ENCODE measurements at regions not wholly inside any gene's neighbourhood (a gene's known extent, or its start where the extent isn't known, plus 50 kb on each side); places are given as distances from the start of the nearest gene placed in this dataset.

DNA sequence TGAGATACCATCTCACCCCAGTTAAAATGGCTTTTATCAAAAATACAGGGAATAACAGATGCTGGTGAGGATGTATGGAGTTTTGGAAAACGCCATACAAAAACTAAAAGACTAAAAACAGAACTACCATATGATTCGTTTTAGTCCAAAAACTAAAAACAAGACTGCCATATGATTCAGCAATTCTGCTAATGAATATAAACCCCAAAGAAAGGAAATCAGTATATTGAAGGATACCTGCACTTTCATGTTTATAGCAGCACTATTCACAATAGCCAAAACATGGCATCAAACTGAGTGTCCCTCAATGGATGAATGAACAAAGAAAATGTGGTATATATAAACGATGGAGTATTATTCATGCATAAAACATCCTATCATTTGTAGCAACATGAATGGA lies 224.4 kb upstream of the MC4R start:
- Mint-ChIP-seq H3K9me3 (no peaks in the 10 kb centered on the region), H3K27ac (no peak overlapping the region), H3K4me3 (no peak overlapping the region), H3K4me1 (no peaks in the 10 kb centered on the region), H3K36me3 (ENCODE audit: low read depth) (no peaks in the 10 kb centered on the region), H3K27me3 (ENCODE audit: insufficient read depth) (no peaks in the 10 kb centered on the region)
- Histone ChIP-seq H3K36me3 (ENCODE audit: control insufficient read depth, insufficient read depth, low read length) (no peaks in the 10 kb centered on the region), H3K27me3 (ENCODE audit: control insufficient read depth, insufficient read depth, low read length, poor library complexity, severe bottlenecking) (no peaks in the 10 kb centered on the region), H3K4me1 (ENCODE audit: control insufficient read depth, insufficient read depth, low read length) (no peaks in the 10 kb centered on the region), H3K27ac (ENCODE audit: low read depth, low read length) (no peak overlapping the region), H3K9ac (ENCODE audit: extremely low read depth, low read length, poor library complexity, severe bottlenecking) (no peak overlapping the region), H3K9me3 (ENCODE audit: control insufficient read depth, low read length) (no peaks in the 10 kb centered on the region), H3K4me3 (ENCODE audit: low read length) (no peak overlapping the region)
- 100% methylated on average over 1 of the region's 3 CpGs; no CpG with 5 or more reads in 1 of the 2 experiments for WGBS, 2 experiments (ENCODE audit: insufficient coverage in 1 of 2, insufficient read length in 1 of 2)
- no peak for DNase-seq
- TF ChIP-seq, protein P1, sequence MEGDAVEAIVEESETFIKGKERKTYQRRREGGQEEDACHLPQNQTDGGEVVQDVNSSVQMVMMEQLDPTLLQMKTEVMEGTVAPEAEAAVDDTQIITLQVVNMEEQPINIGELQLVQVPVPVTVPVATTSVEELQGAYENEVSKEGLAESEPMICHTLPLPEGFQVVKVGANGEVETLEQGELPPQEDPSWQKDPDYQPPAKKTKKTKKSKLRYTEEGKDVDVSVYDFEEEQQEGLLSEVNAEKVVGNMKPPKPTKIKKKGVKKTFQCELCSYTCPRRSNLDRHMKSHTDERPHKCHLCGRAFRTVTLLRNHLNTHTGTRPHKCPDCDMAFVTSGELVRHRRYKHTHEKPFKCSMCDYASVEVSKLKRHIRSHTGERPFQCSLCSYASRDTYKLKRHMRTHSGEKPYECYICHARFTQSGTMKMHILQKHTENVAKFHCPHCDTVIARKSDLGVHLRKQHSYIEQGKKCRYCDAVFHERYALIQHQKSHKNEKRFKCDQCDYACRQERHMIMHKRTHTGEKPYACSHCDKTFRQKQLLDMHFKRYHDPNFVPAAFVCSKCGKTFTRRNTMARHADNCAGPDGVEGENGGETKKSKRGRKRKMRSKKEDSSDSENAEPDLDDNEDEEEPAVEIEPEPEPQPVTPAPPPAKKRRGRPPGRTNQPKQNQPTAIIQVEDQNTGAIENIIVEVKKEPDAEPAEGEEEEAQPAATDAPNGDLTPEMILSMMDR (conservative IDR thresholded peaks at IDR 0.05): no peak

DNA sequence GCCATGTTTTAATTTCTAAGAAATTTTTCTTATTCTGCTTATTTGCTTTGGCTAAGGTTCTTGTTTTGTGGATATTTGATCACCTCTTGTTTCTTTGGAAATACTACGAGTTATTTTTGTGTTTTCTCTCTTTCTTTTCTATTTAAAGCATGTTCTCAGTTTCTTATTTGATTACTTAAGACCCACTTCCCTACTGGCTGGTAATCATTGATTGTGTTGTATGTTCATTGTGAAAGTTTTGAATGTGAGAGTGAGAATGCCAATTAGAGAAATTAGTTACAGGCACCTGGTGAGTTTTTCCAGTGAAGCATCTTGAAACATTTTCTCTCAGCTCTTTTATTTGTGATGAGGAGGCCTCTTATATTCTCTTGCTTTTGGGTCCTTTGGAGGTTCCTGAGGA lies 226.7 kb upstream of the MC4R start:
- Histone ChIP-seq H3K9me3 (ENCODE audit: control insufficient read depth, low read length) (no peaks in the 10 kb centered on the region), H3K9ac (ENCODE audit: extremely low read depth, low read length, poor library complexity, severe bottlenecking) (no peak overlapping the region), H3K36me3 (ENCODE audit: control insufficient read depth, insufficient read depth, low read length) (no peaks in the 10 kb centered on the region), H3K4me1 (ENCODE audit: control insufficient read depth, insufficient read depth, low read length) (no peaks in the 10 kb centered on the region), H3K27ac (ENCODE audit: low read depth, low read length) (no peak overlapping the region), H3K4me3 (ENCODE audit: low read length) (no peak overlapping the region), H3K27me3 (ENCODE audit: control insufficient read depth, insufficient read depth, low read length, poor library complexity, severe bottlenecking) (no peaks in the 10 kb centered on the region)
- Mint-ChIP-seq H3K27me3 (ENCODE audit: insufficient read depth) (no peaks in the 10 kb centered on the region), H3K4me1 (no peaks in the 10 kb centered on the region), H3K4me3 (no peak overlapping the region), H3K9me3 (no peaks in the 10 kb centered on the region), H3K36me3 (ENCODE audit: low read depth) (no peaks in the 10 kb centered on the region), H3K27ac (no peak overlapping the region)
- no peak for DNase-seq
- WGBS, 2 experiments (ENCODE audit: insufficient coverage in 1 of 2, insufficient read length in 1 of 2): no CpG with 5 or more reads among the region's 1 CpG
- TF ChIP-seq, protein P1 (conservative IDR thresholded peaks at IDR 0.05): no peak

DNA sequence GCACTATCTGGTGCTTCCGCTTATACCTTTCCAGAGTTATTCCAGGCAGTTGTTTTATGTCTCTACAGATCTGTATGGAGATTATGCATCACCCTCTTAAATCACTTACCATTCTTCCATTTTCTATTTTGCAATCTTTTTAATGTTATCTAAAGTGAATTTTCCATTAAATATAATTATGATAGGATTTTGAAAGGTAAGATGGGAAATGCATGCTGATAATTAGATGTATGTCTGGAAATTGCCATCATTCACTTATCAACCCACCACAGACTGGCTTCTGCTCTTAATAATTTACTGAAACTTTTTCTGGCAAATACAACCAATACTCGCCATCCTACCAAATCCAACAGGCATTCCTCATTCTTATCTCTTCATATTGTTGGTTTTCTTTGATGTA lies 227.4 kb upstream of the MC4R start:
- H3K4me1 Mint-ChIP-seq: no peaks in the 10 kb centered on the region
- TF ChIP-seq, protein P1 (conservative IDR thresholded peaks at IDR 0.05): no peak

More for the DNA sequence above, 227.4 kb upstream of the MC4R start:
- Mint-ChIP-seq H3K27me3 (ENCODE audit: insufficient read depth) (no peaks in the 10 kb centered on the region), H3K36me3 (ENCODE audit: low read depth) (no peaks in the 10 kb centered on the region), H3K4me3 (no peak overlapping the region), H3K27ac (no peak overlapping the region), H3K9me3 (no peaks in the 10 kb centered on the region)
- Histone ChIP-seq H3K27me3 (ENCODE audit: control insufficient read depth, insufficient read depth, low read length, poor library complexity, severe bottlenecking) (no peaks in the 10 kb centered on the region), H3K27ac (ENCODE audit: low read depth, low read length) (no peak overlapping the region), H3K4me1 (ENCODE audit: control insufficient read depth, insufficient read depth, low read length) (no peaks in the 10 kb centered on the region), H3K9ac (ENCODE audit: extremely low read depth, low read length, poor library complexity, severe bottlenecking) (no peak overlapping the region), H3K4me3 (ENCODE audit: low read length) (no peak overlapping the region), H3K36me3 (ENCODE audit: control insufficient read depth, insufficient read depth, low read length) (no peaks in the 10 kb centered on the region), H3K9me3 (ENCODE audit: control insufficient read depth, low read length) (no peaks in the 10 kb centered on the region)
- WGBS, 2 experiments (ENCODE audit: insufficient coverage in 1 of 2, insufficient read length in 1 of 2): 94 to 100% methylated on average over 1 of the region's 2 CpGs
- no peak for DNase-seq
